Stimulated activated CD4-positive, alpha-beta T cell treated with anti-CD3 and anti-CD28 coated beads, Interleukin-1b, Interleukin-23, amount 100 ng/mL, for 24 hours (primary cell): ENCODE measurements at regions not wholly inside any gene's neighbourhood (a gene's known extent, or its start where the extent isn't known, plus 50 kb on each side); places are given as distances from the start of the nearest gene placed in this dataset.

Experiments
- DNase-seq, 4 experiments: peaks; one replicate each; pipeline ENCODE4 v3.0.0-alpha.2; 2020; ENCODE audit warnings: low read depth in 4 of 4, low spot score in 1 of 4

- no peak for DNase-seq
Observed at GRCh38 chr13:22372261-22372660, 701.4 kb downstream of the FGF9 start.

DNA sequence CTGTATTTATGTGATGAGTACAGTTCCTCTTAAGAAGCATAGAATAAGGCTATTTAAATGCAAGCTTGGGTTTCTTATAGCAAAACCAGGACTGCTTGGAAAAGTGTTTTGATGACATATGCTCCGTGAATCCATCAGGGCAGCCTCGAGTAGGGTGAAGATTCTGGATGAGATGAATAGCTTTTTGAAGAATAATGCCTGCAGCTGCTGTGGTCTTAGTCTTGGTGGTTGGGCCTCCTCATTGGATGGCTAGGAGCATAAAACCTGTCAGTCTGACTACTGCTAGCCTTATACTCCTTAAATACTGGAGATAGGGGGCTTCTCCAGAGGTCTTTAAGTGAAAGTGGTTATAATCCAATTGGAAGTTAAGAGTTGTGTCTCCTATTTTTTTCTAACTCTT lies 704.3 kb downstream of the FGF9 start:
- no peak for DNase-seq

- DNase-seq = no peak
Observed at GRCh38 chr13:22387899-22388298, 717.0 kb downstream of the FGF9 start.

GRCh38 chr13:22399801-22400420 lies 729.0 kb downstream of the FGF9 start:
- no peak for DNase-seq

DNA sequence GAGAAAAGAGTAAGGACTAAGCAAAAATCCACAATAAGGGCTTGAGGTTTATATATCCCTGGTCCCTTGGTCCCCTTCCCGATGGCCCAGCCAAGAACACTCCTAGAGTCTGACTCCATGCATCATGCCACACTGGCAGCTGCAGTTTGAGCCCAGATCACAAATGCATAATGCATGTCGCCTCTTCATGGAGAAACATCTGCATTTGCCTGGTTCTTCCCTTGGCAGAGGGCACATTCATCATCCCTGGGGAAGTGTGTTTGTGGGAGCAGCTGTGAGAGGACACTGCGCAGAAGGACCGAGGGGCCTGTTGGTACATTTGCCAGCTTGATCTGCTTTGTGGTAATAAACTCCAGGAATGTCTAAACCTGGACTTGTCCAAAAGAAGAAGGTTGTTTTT lies 731.8 kb downstream of the FGF9 start:
- DNase-seq = no peak

DNA sequence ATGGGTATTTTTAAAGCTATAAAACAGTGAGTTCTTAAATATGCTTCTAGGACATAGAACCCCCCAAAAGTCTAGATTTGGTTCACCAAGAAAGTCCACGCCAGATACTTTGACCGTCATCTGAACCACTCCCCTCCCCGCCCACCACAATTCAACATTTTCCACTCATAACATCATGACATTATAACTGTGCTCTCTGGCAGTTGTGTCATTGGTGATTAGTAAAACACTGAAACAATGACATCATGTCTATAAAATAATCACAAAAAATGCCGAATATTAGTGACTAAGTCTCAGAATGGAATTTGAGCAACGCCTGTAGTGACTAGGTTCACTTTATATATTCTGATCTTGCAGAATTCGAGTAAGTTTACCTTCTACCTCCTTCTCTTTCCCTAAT lies 732.3 kb downstream of the FGF9 start:
- DNase-seq = no peak

- DNase-seq = no peak
Observed at GRCh38 chr13:22405891-22406290, 735.0 kb downstream of the FGF9 start.

- DNase-seq = no peak
Observed at GRCh38 chr13:22412452-22412851, 741.6 kb downstream of the FGF9 start.

DNA sequence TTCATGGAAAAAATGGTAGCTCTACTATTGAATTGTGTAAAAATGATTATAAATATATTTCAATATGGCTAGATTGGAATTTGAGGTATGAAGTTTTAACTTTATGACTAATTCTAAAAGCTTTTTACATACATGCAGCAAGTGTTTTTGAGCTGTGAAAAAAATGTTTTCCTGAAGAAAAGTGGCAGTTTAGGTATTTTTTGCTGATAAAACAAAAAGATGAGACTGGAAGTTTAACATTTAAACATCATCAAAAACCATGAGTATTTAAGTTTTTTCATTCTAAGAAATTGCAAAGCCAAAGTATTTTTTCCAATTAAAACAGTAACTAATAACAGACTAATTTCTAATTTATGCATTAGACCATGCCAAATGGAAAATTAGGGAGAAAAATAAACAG lies 751.1 kb downstream of the FGF9 start:
- DNase-seq = no peak

GRCh38 chr13:22422712-22423111 lies 751.8 kb downstream of the FGF9 start:
- no peak for DNase-seq

DNA sequence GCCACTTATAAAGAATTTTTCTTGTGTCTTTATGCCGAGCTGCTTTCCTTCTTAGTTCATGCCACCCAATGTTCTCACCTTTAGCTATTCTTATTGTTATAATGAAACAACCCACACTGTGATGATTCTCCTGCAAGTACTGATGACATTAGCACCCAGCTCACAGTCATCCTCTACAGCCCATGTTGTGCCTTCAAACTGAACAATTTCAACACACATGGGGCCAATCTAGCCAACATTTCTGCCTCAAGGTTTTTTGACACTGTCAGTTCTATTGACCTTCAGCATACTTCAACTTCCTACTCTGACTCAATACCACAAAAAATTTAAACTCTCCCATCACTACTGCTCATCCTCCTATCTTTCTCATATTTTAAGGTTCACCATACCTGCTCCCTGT lies 752.4 kb downstream of the FGF9 start:
- DNase-seq = no peak

GRCh38 chr13:22425087-22425486 lies 754.2 kb downstream of the FGF9 start:
- no peak for DNase-seq

- no peak for DNase-seq
Observed at GRCh38 chr13:22427066-22427465, 753.7 kb upstream of the SGCG start.

DNA sequence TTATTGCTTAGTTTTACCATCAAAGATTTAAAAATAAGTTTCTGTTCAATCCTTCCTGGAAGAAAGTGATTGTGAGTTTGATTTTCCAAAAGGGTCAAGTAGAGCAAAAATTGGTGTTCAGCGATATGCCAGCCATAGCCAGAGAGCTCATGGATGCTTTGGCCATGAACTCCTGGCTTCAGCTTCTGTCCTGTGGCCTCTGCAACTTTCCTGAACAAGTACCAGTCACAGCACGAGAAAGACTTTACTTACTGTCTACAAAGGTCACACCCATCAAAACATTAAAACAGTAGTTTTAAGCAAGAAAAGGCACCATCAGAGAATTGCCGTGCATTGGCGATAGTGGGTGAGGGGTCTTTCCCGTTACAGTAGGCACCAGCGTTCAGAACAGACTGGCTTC lies 753.0 kb upstream of the SGCG start:
- DNase-seq = no peak

DNA sequence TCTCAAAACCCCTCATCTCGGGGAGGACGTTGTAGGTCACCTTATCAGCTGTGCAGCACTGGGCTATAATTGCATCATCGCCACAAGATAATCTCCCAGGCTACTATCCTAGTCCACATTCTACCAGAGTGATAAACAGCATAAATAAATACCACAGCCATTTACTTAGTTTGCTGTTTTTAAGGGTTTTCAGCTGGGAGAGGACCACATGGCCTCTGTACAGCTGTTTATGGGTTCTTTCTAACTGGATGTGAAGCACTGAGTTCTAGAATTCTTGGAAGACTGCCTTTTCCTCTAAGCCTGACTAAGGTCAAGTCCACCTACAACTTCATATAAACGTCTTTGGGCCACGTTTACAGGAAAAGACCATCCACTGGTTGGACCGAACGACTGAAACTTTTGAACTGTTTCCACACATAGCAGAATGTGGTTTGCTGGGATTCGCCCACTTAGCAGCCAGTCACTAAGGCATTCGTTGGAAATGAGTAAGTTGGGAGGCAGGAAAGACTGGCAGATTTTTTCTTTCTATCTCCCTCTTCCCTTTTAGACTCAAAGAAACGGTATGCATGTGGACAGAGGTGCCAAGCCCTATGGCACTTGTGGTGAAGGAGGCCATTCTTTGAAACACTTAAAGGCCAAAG lies 752.5 kb upstream of the SGCG start:
- no peak for DNase-seq

DNA sequence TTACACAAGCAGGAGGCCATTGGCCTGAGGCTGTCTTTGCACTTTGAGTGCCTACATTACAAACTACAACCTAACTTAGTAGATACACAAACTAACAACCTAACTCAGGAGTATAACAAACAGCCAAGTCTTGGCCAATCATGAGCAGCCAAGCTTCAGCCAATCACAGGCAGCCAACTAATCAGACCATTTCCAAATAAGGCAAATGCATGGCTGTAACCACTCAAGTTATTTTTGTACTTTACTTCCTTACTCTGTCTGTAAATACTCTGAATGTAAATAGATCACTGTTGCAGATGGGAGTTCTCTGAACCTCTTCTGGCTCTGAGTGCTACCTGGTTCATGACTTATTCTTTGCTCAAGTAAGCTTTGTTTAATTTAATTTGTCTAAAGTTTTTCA lies 748.1 kb upstream of the SGCG start:
- DNase-seq = no peak

GRCh38 chr13:22447132-22447886 lies 733.5 kb upstream of the SGCG start:
- DNase-seq = no peak

DNA sequence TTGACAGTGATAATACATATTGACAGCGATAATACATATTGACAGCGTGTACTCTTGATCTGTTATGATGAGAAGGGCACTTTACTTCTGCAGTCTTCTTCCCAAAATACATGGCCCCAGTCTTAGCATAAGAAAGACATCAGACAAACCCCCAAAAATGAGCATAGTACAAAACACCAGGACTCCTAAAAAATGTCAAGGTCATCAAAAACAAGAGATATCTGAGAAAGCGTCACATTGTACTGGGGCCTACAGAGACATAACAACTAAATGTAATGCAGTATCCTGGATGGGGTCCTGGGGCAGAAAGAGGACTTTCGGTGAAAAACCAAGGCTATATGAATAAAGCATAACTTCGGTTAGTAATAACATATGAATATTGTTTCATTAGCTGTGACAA lies 731.5 kb upstream of the SGCG start:
- DNase-seq = no peak

DNA sequence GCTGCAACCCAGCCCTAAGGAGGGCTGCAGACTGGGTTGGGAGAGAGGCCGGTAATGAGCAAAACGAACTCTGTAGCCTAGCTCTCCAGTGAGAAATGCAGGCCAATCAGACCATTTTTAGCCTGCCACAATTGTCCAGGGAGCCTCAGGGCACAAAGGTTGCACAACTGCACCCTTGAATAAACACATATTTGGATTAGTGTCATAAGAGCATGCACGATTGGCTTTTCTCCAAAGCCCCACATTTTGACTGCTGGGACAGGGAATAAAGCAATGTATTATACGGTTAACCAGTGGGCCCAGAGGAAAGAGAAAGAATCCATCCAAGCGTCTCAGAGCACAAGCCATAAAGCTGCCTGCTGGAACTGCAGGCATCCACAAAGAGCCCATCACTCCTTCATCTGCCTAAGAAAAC lies 729.4 kb upstream of the SGCG start:
- no peak for DNase-seq

GRCh38 chr13:22454586-22454985 lies 726.2 kb upstream of the SGCG start:
- no peak for DNase-seq

DNA sequence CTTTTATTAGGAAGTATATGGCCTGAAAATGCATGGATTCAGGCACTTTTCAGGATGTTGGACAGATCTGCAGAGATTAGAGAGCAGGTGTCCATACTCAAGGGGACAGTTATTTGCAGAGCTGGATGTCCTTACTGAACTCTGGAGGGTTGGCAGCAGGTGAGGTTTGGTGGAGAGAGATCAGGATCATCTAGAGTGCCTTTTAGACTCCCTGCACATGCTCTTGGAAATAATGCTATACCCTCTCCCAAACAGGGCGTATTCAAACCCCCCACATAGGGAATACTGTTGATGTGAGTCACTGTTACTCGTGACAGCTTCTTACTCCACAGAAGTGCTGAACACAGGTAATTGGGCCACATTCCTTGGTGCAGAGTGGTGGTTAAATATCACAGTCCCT lies 725.7 kb upstream of the SGCG start:
- DNase-seq = no peak

- no peak for DNase-seq
Observed at GRCh38 chr13:22461854-22462490, 718.8 kb upstream of the SGCG start.
